ENCODE measurements at regions not wholly inside any gene's neighbourhood (a gene's known extent, or its start where the extent isn't known, plus 50 kb on each side); places are given as distances from the start of the nearest gene placed in this dataset.

GRCh38 chr18:10195529-10195928 is 258.9 kb upstream of the APCDD1 start:
- no peak overlapping the region for H3K27ac Mint-ChIP-seq (ENCODE audit: unreplicated experiment)
- peaks cover 9% of the 10 kb centered on the region for H3K4me1 ChIP-seq (ENCODE audit: insufficient read depth, low read length)
- no peaks in the 10 kb centered on the region for H3K9me3 ChIP-seq (ENCODE audit: insufficient read depth, low read depth, low read length)
- H3K4me3 Mint-ChIP-seq (ENCODE audit: unreplicated experiment), result no peak overlapping the region
- no peak overlapping the region for H3K27ac ChIP-seq (ENCODE audit: low read depth, low read length)
- peaks cover 3% of the 10 kb centered on the region for H3K27me3 ChIP-seq (ENCODE audit: insufficient read depth, low read length)
- H3K27me3 Mint-ChIP-seq (ENCODE audit: low read depth, unreplicated experiment), result peaks cover 24% of the 10 kb centered on the region
- no peak for TF ChIP-seq CTCF (IDR thresholded peaks at IDR 0.05; ENCODE audit: insufficient read depth, low read depth, low read length)
- TF ChIP-seq EZH2 (IDR thresholded peaks at IDR 0.05; ENCODE audit: insufficient read depth, low read length), result no peak
- no peaks in the 10 kb centered on the region for H3K36me3 Mint-ChIP-seq (ENCODE audit: low read depth, unreplicated experiment)
- DNase-seq (ENCODE audit: low read depth) (no peak), FAIRE-seq (no peak)
- no peaks in the 10 kb centered on the region for H3K36me3 ChIP-seq (ENCODE audit: insufficient read depth, low read length)
- no peak overlapping the region for H3K9ac ChIP-seq (ENCODE audit: low read length)
- H4K20me1 ChIP-seq (ENCODE audit: insufficient read depth, low read length), result no peaks in the 10 kb centered on the region
- H3K79me2 ChIP-seq (ENCODE audit: insufficient read depth, low read length), result no peaks in the 10 kb centered on the region
- peaks cover 2% of the 10 kb centered on the region for H3K9me3 Mint-ChIP-seq (ENCODE audit: unreplicated experiment)
- no peak overlapping the region for H3K4me2 ChIP-seq (ENCODE audit: low read length)
- H3K4me3 ChIP-seq (ENCODE audit: insufficient read depth, low read depth, low read length), result no peak overlapping the region
- no peak overlapping the region for H2AFZ ChIP-seq (ENCODE audit: low read depth, low read length)
- H3K4me1 Mint-ChIP-seq (ENCODE audit: low read depth, unreplicated experiment), result peaks cover 9% of the 10 kb centered on the region

GRCh38 chr18:10197097-10197496 is 257.3 kb upstream of the APCDD1 start:
- DNase-seq (ENCODE audit: low read depth) (no peak), FAIRE-seq (no peak)
- Histone ChIP-seq H4K20me1 (ENCODE audit: insufficient read depth, low read length) (no peaks in the 10 kb centered on the region), H3K36me3 (ENCODE audit: insufficient read depth, low read length) (no peaks in the 10 kb centered on the region), H3K4me2 (ENCODE audit: low read length) (no peak overlapping the region), H3K79me2 (ENCODE audit: insufficient read depth, low read length) (no peaks in the 10 kb centered on the region), H3K4me3 (ENCODE audit: insufficient read depth, low read depth, low read length) (no peak overlapping the region), H3K9ac (ENCODE audit: low read length) (no peak overlapping the region), H3K9me3 (ENCODE audit: insufficient read depth, low read depth, low read length) (no peaks in the 10 kb centered on the region), H3K4me1 (ENCODE audit: insufficient read depth, low read length) (no peaks in the 10 kb centered on the region), H2AFZ (ENCODE audit: low read depth, low read length) (no peak overlapping the region), H3K27me3 (ENCODE audit: insufficient read depth, low read length) (peaks cover 3% of the 10 kb centered on the region), H3K27ac (ENCODE audit: low read depth, low read length) (no peak overlapping the region)
- H3K9me3 Mint-ChIP-seq (ENCODE audit: unreplicated experiment), result peaks cover 2% of the 10 kb centered on the region
- peaks cover 30% of the 10 kb centered on the region for H3K27me3 Mint-ChIP-seq (ENCODE audit: low read depth, unreplicated experiment)
- H3K4me1 Mint-ChIP-seq (ENCODE audit: low read depth, unreplicated experiment), result no peaks in the 10 kb centered on the region
- H3K27ac Mint-ChIP-seq (ENCODE audit: unreplicated experiment), result no peak overlapping the region
- H3K4me3 Mint-ChIP-seq (ENCODE audit: unreplicated experiment), result no peak overlapping the region
- no peaks in the 10 kb centered on the region for H3K36me3 Mint-ChIP-seq (ENCODE audit: low read depth, unreplicated experiment)
- no peak for TF ChIP-seq EZH2 (IDR thresholded peaks at IDR 0.05; ENCODE audit: insufficient read depth, low read length)
- no peak for TF ChIP-seq CTCF (IDR thresholded peaks at IDR 0.05; ENCODE audit: insufficient read depth, low read depth, low read length)

GRCh38 chr18:10201226-10201625 is 253.2 kb upstream of the APCDD1 start:
- H3K79me2 ChIP-seq (ENCODE audit: insufficient read depth, low read length), result no peaks in the 10 kb centered on the region
- H3K27ac ChIP-seq (ENCODE audit: low read depth, low read length), result no peak overlapping the region
- peaks cover 19% of the 10 kb centered on the region for H3K27me3 Mint-ChIP-seq (ENCODE audit: low read depth, unreplicated experiment)
- no peak overlapping the region for H3K4me2 ChIP-seq (ENCODE audit: low read length)
- no peak overlapping the region for H3K9ac ChIP-seq (ENCODE audit: low read length)
- FAIRE-seq (no peak), DNase-seq (ENCODE audit: low read depth) (no peak)
- no peak overlapping the region for H3K4me3 Mint-ChIP-seq (ENCODE audit: unreplicated experiment)
- H3K4me1 Mint-ChIP-seq (ENCODE audit: low read depth, unreplicated experiment), result peaks cover 5% of the 10 kb centered on the region
- no peaks in the 10 kb centered on the region for H3K36me3 Mint-ChIP-seq (ENCODE audit: low read depth, unreplicated experiment)
- H3K9me3 Mint-ChIP-seq (ENCODE audit: unreplicated experiment), result peaks cover 5% of the 10 kb centered on the region
- H2AFZ ChIP-seq (ENCODE audit: low read depth, low read length), result no peak overlapping the region
- no peak for TF ChIP-seq CTCF (IDR thresholded peaks at IDR 0.05; ENCODE audit: insufficient read depth, low read depth, low read length)
- no peak for TF ChIP-seq EZH2 (IDR thresholded peaks at IDR 0.05; ENCODE audit: insufficient read depth, low read length)
- no peaks in the 10 kb centered on the region for H3K4me1 ChIP-seq (ENCODE audit: insufficient read depth, low read length)
- H3K27ac Mint-ChIP-seq (ENCODE audit: unreplicated experiment), result no peak overlapping the region
- H3K27me3 ChIP-seq (ENCODE audit: insufficient read depth, low read length), result peaks cover 5% of the 10 kb centered on the region
- H3K9me3 ChIP-seq (ENCODE audit: insufficient read depth, low read depth, low read length), result no peaks in the 10 kb centered on the region
- H3K36me3 ChIP-seq (ENCODE audit: insufficient read depth, low read length), result no peaks in the 10 kb centered on the region
- no peak overlapping the region for H3K4me3 ChIP-seq (ENCODE audit: insufficient read depth, low read depth, low read length)
- no peaks in the 10 kb centered on the region for H4K20me1 ChIP-seq (ENCODE audit: insufficient read depth, low read length)

All from astrocyte (in vitro differentiated cells and primary cell).